Progenitor cell of endocrine pancreas (in vitro differentiated cells): ENCODE measurements at regions not wholly inside any gene's neighbourhood (a gene's known extent, or its start where the extent isn't known, plus 50 kb on each side); places are given as distances from the start of the nearest gene placed in this dataset.

Experiments used
- DNase-seq: peaks from one replicate; pipeline ENCODE4 v3.0.0; 2021; ENCODE audit warnings: low spot score; ENCODE audit not compliant: unreplicated experiment
- H3K27ac Mint-ChIP-seq: 2 replicates; pipeline ENCODE4 v1.8.0; 2021; ENCODE audit warnings: mild to moderate bottlenecking, moderate library complexity, mixed read lengths
- H3K27me3 Mint-ChIP-seq: 2 replicates; pipeline ENCODE4 v1.8.0; 2021; ENCODE audit warnings: mixed read lengths
- H3K36me3 Mint-ChIP-seq: 2 replicates; pipeline ENCODE4 v1.8.0; 2022; ENCODE audit warnings: mixed read lengths; ENCODE audit not compliant: insufficient read depth
- H3K4me1 Mint-ChIP-seq: 2 replicates; pipeline ENCODE4 v1.8.0; 2021; ENCODE audit warnings: low read depth, mixed read lengths
- H3K4me3 Mint-ChIP-seq: 2 replicates; pipeline ENCODE4 v1.8.0; 2021; ENCODE audit warnings: low read depth, mild to moderate bottlenecking, moderate library complexity, mixed read lengths
- H3K9me3 Mint-ChIP-seq: 2 replicates; pipeline ENCODE4 v1.8.0; 2021; ENCODE audit warnings: low read depth, mixed read lengths
- TF ChIP-seq, protein P1 (sequence below): fragments of 200-600 bp; sonication (generic); IDR thresholded peaks from one replicate; pipeline ENCODE4 v1.5.0; 2021; ENCODE audit warnings: antibody characterized with exemption, mild to moderate bottlenecking; ENCODE audit not compliant: unreplicated experiment

DNA sequence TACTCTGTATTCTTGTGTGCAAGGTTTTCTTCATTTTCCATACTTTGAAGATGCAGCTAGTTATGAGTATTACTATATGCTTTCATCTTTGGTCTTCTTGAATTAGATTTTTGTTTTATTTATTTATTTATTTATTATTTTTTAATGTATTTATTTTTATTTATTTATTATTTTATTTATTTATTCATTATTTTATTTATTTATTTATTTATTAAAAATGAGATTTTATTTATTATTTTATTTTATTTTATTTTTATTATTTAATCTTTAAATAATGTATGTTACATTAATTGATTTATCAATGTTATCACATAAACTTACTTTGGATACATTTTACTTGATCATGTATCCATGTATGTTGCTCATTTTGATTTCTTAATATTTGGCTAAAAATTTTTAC, 132.3 kb upstream of the GALNT13 start:
- Mint-ChIP-seq H3K4me1 (no peaks in the 10 kb centered on the region), H3K36me3 (no peaks in the 10 kb centered on the region), H3K27me3 (no peaks in the 10 kb centered on the region), H3K9me3 (peaks cover 3% of the 10 kb centered on the region), H3K27ac (no peak overlapping the region), H3K4me3 (no peak overlapping the region)
- DNase-seq, result no peak
- TF ChIP-seq, protein P1, sequence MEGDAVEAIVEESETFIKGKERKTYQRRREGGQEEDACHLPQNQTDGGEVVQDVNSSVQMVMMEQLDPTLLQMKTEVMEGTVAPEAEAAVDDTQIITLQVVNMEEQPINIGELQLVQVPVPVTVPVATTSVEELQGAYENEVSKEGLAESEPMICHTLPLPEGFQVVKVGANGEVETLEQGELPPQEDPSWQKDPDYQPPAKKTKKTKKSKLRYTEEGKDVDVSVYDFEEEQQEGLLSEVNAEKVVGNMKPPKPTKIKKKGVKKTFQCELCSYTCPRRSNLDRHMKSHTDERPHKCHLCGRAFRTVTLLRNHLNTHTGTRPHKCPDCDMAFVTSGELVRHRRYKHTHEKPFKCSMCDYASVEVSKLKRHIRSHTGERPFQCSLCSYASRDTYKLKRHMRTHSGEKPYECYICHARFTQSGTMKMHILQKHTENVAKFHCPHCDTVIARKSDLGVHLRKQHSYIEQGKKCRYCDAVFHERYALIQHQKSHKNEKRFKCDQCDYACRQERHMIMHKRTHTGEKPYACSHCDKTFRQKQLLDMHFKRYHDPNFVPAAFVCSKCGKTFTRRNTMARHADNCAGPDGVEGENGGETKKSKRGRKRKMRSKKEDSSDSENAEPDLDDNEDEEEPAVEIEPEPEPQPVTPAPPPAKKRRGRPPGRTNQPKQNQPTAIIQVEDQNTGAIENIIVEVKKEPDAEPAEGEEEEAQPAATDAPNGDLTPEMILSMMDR, result no peak

DNA sequence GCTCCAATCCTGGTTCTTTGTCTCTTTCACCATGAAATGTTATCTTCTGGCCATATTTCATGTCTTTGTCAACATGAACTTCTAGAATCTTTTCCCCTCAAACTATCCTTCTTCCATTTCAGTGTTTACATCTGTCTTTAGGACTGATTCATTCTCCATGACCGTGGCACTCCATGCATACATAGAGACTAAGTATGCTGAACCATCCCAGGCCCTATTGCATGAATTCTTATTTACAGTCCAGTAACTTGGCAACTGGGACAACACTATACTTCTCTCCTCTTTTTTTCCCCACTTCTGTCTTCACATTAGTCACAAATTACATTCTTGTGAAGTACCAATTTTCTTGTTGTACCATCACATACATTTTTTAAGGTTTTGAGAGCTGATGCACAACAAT, 109.8 kb upstream of the GALNT13 start:
- Mint-ChIP-seq H3K4me3 (no peak overlapping the region), H3K27me3 (no peaks in the 10 kb centered on the region), H3K27ac (no peak overlapping the region), H3K4me1 (no peaks in the 10 kb centered on the region), H3K36me3 (peaks cover 6% of the 10 kb centered on the region), H3K9me3 (peaks cover 30% of the 10 kb centered on the region)
- DNase-seq, result no peak
- TF ChIP-seq, protein P1, result no peak

DNA sequence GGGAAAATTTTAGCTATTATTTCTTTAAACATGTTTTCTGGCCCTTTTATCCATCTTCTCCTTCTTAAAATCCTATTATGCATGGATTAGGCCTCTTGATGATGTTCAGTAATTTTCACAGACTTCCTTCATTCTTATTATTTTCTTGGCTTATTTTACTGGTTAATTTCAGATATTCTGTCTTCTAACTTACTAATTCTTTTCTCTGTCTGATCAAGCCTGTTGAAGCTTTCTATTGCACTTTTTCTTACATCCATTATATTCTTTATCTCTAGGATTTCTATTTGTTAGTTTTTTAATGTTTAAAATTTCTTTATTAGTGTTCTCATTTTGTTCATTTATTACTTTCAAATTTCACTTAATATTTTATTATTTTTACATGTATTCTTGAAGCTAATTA, 105.3 kb upstream of the GALNT13 start:
- peaks cover 6% of the 10 kb centered on the region for H3K36me3 Mint-ChIP-seq
- peaks cover 35% of the 10 kb centered on the region for H3K9me3 Mint-ChIP-seq
- TF ChIP-seq, protein P1, result no peak
- no peak overlapping the region for H3K27ac Mint-ChIP-seq
- DNase-seq, result no peak
- no peaks in the 10 kb centered on the region for H3K4me1 Mint-ChIP-seq
- H3K4me3 Mint-ChIP-seq, result no peak overlapping the region
- H3K27me3 Mint-ChIP-seq, result no peaks in the 10 kb centered on the region

- H3K27ac Mint-ChIP-seq, result no peak overlapping the region
- TF ChIP-seq, protein P1, result peak; percentile 36
- H3K4me1 Mint-ChIP-seq, result no peaks in the 10 kb centered on the region
- DNase-seq, result no peak
- no peaks in the 10 kb centered on the region for H3K27me3 Mint-ChIP-seq
- peaks cover 24% of the 10 kb centered on the region for H3K9me3 Mint-ChIP-seq
- no peak overlapping the region for H3K4me3 Mint-ChIP-seq
- peaks cover 2% of the 10 kb centered on the region for H3K36me3 Mint-ChIP-seq
Observed at GRCh38 chr2:153770359-153770991, 101.2 kb upstream of the GALNT13 start.

DNA sequence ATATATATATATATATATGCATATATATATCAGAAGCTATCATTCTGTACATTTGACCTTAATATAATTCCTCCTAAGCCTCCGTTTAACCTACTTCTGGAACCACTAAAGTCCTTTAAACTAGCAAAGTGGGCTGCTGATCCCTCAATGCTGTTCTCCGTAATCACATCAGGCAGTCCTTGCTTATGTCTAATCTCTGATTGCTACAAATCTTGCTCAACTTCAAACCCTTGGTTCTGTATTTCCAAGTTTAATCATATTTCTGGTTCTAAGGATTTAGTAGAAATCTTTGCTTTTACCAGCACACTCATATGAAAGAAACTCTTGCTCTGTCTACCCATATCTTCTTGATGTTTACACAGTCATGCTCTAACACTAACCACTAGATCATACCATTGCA, 91.5 kb upstream of the GALNT13 start:
- TF ChIP-seq, protein P1, result no peak

More for the DNA sequence above, 91.5 kb upstream of the GALNT13 start:
- no peak for DNase-seq
- no peaks in the 10 kb centered on the region for H3K27me3 Mint-ChIP-seq
- H3K4me3 Mint-ChIP-seq, result no peak overlapping the region
- H3K4me1 Mint-ChIP-seq, result no peaks in the 10 kb centered on the region
- no peak overlapping the region for H3K27ac Mint-ChIP-seq
- H3K36me3 Mint-ChIP-seq, result no peaks in the 10 kb centered on the region
- H3K9me3 Mint-ChIP-seq, result no peaks in the 10 kb centered on the region
